H1 (cell line): ENCODE measurements at regions not wholly inside any gene's neighbourhood (a gene's known extent, or its start where the extent isn't known, plus 50 kb on each side); places are given as distances from the start of the nearest gene placed in this dataset.

Experiments
- CTCF ChIA-PET: fragments of 300-600 bp; sonication (Branson Sonifier 250); formaldehyde crosslinking; loops from one replicate; lab custom pipeline; 2021; ENCODE audit not compliant: partially characterized antibody; lab: Charles Lee
- POLR2A ChIA-PET: fragments of 300-600 bp; sonication (Branson Sonifier 250); formaldehyde crosslinking; loops from one replicate; lab custom pipeline; 2021; ENCODE audit warnings: inconsistent platforms; ENCODE audit not compliant: partially characterized antibody; lab: Charles Lee
- DNase-seq, 2 experiments: peaks; one replicate each; pipeline versions ENCODE4 v3.0.0 to v3.0.0-alpha.2; 2010 to 2022; ENCODE audit warnings: low spot score in 2 of 2, low read depth in 1 of 2, mixed read lengths in 1 of 2
- FAIRE-seq: peaks from 2 replicates; lab custom pipeline; 2011; peaks lifted over from hg19 to GRCh38; lab: Jason Lieb, UNC
- H2AFZ ChIP-seq: 2 replicates; pipeline ENCODE4 v1.8.1; 2012; ENCODE audit warnings: low read length, inconsistent platforms
- H2AK5ac ChIP-seq: 2 replicates; pipeline ENCODE4 v1.6.1; 2013; ENCODE audit warnings: low read depth, low read length
- H2BK120ac ChIP-seq: replicated peaks from 2 replicates; pipeline ENCODE3; 2013; ENCODE audit warnings: low read depth, low read length, inconsistent platforms
- H2BK12ac ChIP-seq: 2 replicates; pipeline ENCODE4 v1.6.1; 2013; ENCODE audit warnings: low read depth, low read length
- H2BK15ac ChIP-seq: 2 replicates; pipeline ENCODE4 v1.6.1; 2013; ENCODE audit warnings: low read length
- H2BK20ac ChIP-seq: 2 replicates; pipeline ENCODE4 v1.6.1; 2013; ENCODE audit warnings: low read length
- H2BK5ac ChIP-seq: 2 replicates; pipeline ENCODE4 v1.6.1; 2013; ENCODE audit warnings: low read depth, low read length
- H3K14ac ChIP-seq: 2 replicates; pipeline ENCODE4 v1.6.1; 2013; ENCODE audit warnings: inconsistent platforms; ENCODE audit not compliant: insufficient read length
- H3K18ac ChIP-seq: 2 replicates; pipeline ENCODE4 v1.6.1; 2013; ENCODE audit warnings: low read length; ENCODE audit errors: extremely low read depth
- H3K23ac ChIP-seq: 2 replicates; pipeline ENCODE4 v1.6.1; 2013; ENCODE audit warnings: inconsistent platforms; ENCODE audit not compliant: insufficient read length
- H3K23me2 ChIP-seq: 2 replicates; pipeline ENCODE4 v1.6.1; 2013; ENCODE audit warnings: low read depth, low read length
- H3K27ac ChIP-seq: 2 replicates; pipeline ENCODE4 v1.6.1; 2011; ENCODE audit warnings: low read depth, low read length, inconsistent platforms
- H3K27me3 ChIP-seq, 4 experiments: replicated peaks in 1 of 4; 1 replicate in 1 of 4; 2 replicates in 3 of 4; pipeline versions ENCODE4 v1.6.1 to v1.8.1; 2011 to 2013; ENCODE audit warnings: low read length in 3 of 4, mild to moderate bottlenecking in 3 of 4, inconsistent platforms in 2 of 4, mixed read lengths in 2 of 4, moderate library complexity in 1 of 4; ENCODE audit not compliant: control insufficient read depth in 3 of 4, insufficient read depth in 3 of 4; ENCODE audit errors: extremely low read depth in 1 of 4
- H3K36me3 ChIP-seq, 4 experiments: 2 replicates each; pipeline versions ENCODE4 v1.6.1 to v1.8.1; 2011 to 2013; ENCODE audit warnings: mild to moderate bottlenecking in 4 of 4, low read length in 3 of 4, moderate library complexity in 2 of 4, control low read depth in 1 of 4, inconsistent platforms in 1 of 4; ENCODE audit not compliant: insufficient read depth in 4 of 4, control insufficient read depth in 2 of 4
- H3K4ac ChIP-seq: replicated peaks from 2 replicates; pipeline ENCODE3; 2013; ENCODE audit warnings: low read length, low read depth, mixed read lengths, inconsistent platforms; ENCODE audit not compliant: insufficient read length
- H3K4me1 ChIP-seq, 4 experiments: replicated peaks in 1 of 4; 1 replicate in 1 of 4; 2 replicates in 3 of 4; pipeline versions ENCODE4 v1.6.1 to v1.8.1; 2011 to 2013; ENCODE audit warnings: low read length in 3 of 4, inconsistent platforms in 2 of 4, mixed read lengths in 1 of 4; ENCODE audit not compliant: insufficient read depth in 4 of 4, control insufficient read depth in 3 of 4
- H3K4me2 ChIP-seq, 2 experiments: 2 replicates each; pipeline versions ENCODE4 v1.6.1 to v1.8.1; 2011 to 2013; ENCODE audit warnings: low read depth in 2 of 2, low read length in 2 of 2, control low read depth in 1 of 2, inconsistent platforms in 1 of 2, mild to moderate bottlenecking in 1 of 2; ENCODE audit not compliant: insufficient read depth in 1 of 2
- H3K4me3 ChIP-seq, 4 experiments: fragments of 200-600, 300-600 bp in 1 of 4; sonication (generic), shearing (Covaris generic), sonication (Bioruptor Twin) in 1 of 4; 2 replicates each; pipeline versions ENCODE4 v1.5.1 to v1.8.1; 2011 to 2016; ENCODE audit warnings: low read length in 4 of 4, low read depth in 3 of 4, control low read depth in 2 of 4, inconsistent platforms in 2 of 4, mild to moderate bottlenecking in 2 of 4, mixed read lengths in 1 of 4, moderate library complexity in 1 of 4; ENCODE audit not compliant: insufficient read depth in 2 of 4; ENCODE audit errors: extremely low read depth in 1 of 4
- H3K56ac ChIP-seq: replicated peaks from 2 replicates; pipeline ENCODE3; 2013; ENCODE audit warnings: low read depth, mild to moderate bottlenecking, mixed read lengths, low read length, inconsistent platforms; ENCODE audit not compliant: insufficient read length
- H3K79me1 ChIP-seq: 2 replicates; pipeline ENCODE4 v1.6.1; 2013; ENCODE audit warnings: low read depth, low read length, control low read depth
- H3K79me2 ChIP-seq, 2 experiments: 2 replicates each; pipeline versions ENCODE4 v1.6.1 to v1.8.1; 2012 to 2013; ENCODE audit warnings: low read length in 2 of 2, mild to moderate bottlenecking in 2 of 2, inconsistent platforms in 1 of 2; ENCODE audit not compliant: insufficient read depth in 2 of 2, control insufficient read depth in 1 of 2
- H3K9ac ChIP-seq, 4 experiments: replicated peaks in 1 of 4; 1 replicate in 1 of 4; 2 replicates in 3 of 4; pipeline versions ENCODE4 v1.6.1 to v1.8.1; 2011 to 2013; ENCODE audit warnings: low read depth in 3 of 4, low read length in 3 of 4, control low read depth in 2 of 4, mild to moderate bottlenecking in 2 of 4, moderate library complexity in 2 of 4, inconsistent platforms in 1 of 4; ENCODE audit errors: extremely low read depth in 1 of 4
- H3K9me3 ChIP-seq, 2 experiments: 2 replicates each; pipeline versions ENCODE4 v1.6.1 to v1.8.1; 2012 to 2013; ENCODE audit warnings: mild to moderate bottlenecking in 2 of 2, moderate library complexity in 2 of 2, control low read depth in 1 of 2, inconsistent platforms in 1 of 2, low read depth in 1 of 2, low read length in 1 of 2, mixed read lengths in 1 of 2; ENCODE audit not compliant: insufficient read depth in 2 of 2
- H4K20me1 ChIP-seq, 2 experiments: replicated peaks in 1 of 2; 2 replicates each; pipeline versions ENCODE3 to v1.8.1; 2011 to 2013; ENCODE audit warnings: inconsistent platforms in 2 of 2, low read length in 2 of 2, mild to moderate bottlenecking in 1 of 2; ENCODE audit not compliant: insufficient read depth in 2 of 2, control insufficient read depth in 1 of 2
- H4K5ac ChIP-seq: 2 replicates; pipeline ENCODE4 v1.6.1; 2013; ENCODE audit warnings: low read length, low read depth, mixed read lengths, inconsistent platforms; ENCODE audit not compliant: insufficient read length
- H4K8ac ChIP-seq: 2 replicates; pipeline ENCODE4 v1.8.0; 2013; ENCODE audit warnings: mild to moderate bottlenecking, moderate library complexity, low read length, inconsistent platforms; ENCODE audit not compliant: insufficient read depth; ENCODE audit errors: extremely low read depth
- H4K91ac ChIP-seq: replicated peaks from 2 replicates; pipeline ENCODE3; 2013; ENCODE audit warnings: low read length, mixed read lengths, inconsistent platforms; ENCODE audit not compliant: insufficient read length
- BACH1 ChIP-seq: IDR thresholded peaks from 2 replicates; pipeline ENCODE4 v1.6.1; 2012; ENCODE audit warnings: low read length, improper control_type of control experiment
- BRCA1 ChIP-seq: IDR thresholded peaks from 2 replicates; pipeline ENCODE4 v1.6.1; 2012; ENCODE audit warnings: low read depth, low read length, improper control_type of control experiment
- HDAC2 ChIP-seq, 2 experiments: fragments of 300-600 bp in 1 of 2; sonication (generic) in 1 of 2; IDR thresholded peaks; 2 replicates each; pipeline ENCODE4 v1.6.1; 2011 to 2012; ENCODE audit warnings: low read depth in 2 of 2, low read length in 2 of 2, mild to moderate bottlenecking in 2 of 2, moderate library complexity in 2 of 2, borderline replicate concordance in 1 of 2, inconsistent platforms in 1 of 2
- KDM4A ChIP-seq: IDR thresholded peaks from one replicate; pipeline ENCODE4 v1.7.1; 2012; ENCODE audit warnings: low read depth, mild to moderate bottlenecking, moderate library complexity, low read length, inconsistent platforms; ENCODE audit not compliant: severe bottlenecking
- TCF12 ChIP-seq: IDR thresholded peaks from 2 replicates; pipeline ENCODE4 v1.6.1; 2011; ENCODE audit warnings: low read depth, mild to moderate bottlenecking, low read length
- WGBS, 2 experiments: shearing (Covaris generic) in 1 of 2; methylation state at CpG; one replicate each; pipeline versions ENCODE4 v1.1.6 to v1.1.7; 2013 to 2015; ENCODE audit warnings: low lambda C conversion rate in 2 of 2, mixed read lengths in 2 of 2, inconsistent platforms in 1 of 2, low coverage in 1 of 2, missing lambda C conversion rate in 1 of 2; ENCODE audit not compliant: insufficient replicate concordance in 2 of 2, insufficient coverage in 1 of 2, insufficient read length in 1 of 2; ENCODE audit errors: extremely low coverage in 1 of 2, missing lambda C conversion rate in 1 of 2; 5-methylcytosine and 5-hydroxymethylcytosine counted together
- TF ChIP-seq, protein P1 (sequence below): IDR thresholded peaks from 2 replicates; pipeline ENCODE4 v1.6.1; 2011; ENCODE audit warnings: low read depth, mild to moderate bottlenecking, low read length; ENCODE audit not compliant: insufficient read depth

DNA sequence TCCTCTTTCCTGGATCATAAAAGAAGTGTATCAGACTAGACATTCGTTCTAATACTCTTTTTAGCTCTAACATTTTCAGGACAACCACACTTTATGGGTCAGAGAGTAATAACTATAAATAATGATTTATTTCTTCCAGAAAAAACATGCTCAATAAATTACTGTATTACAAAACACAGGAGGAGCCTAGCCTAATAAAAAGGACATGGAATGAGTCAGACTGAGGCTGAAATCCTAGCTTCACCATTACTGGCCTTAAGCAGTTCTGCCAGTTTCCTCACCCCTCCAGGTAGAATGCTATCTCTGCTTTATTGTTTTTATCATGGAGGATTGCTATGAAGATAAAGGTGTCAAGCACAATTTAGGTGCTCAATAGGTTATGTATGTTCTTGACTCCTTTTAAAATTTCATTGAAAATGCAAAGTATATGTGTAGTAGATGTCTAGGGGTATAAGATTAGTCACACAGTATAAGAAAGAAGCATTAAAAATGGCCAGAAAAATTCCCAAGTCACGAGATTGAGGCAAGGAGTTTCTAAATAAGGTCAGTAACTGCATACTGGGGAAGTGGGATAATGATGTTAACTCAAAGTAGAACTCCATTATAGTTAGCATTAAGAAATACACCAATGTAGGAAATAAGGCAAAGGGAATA, 105.5 kb upstream of the NEUROD1 start:
- no peak overlapping the region for H4K8ac ChIP-seq
- H3K27ac ChIP-seq: no peak overlapping the region
- H3K56ac ChIP-seq: no peak overlapping the region
- no peak overlapping the region for H2AFZ ChIP-seq
- no peak overlapping the region for H3K4ac ChIP-seq
- H3K9me3 ChIP-seq: no peaks in the 10 kb centered on the region
- no peak overlapping the region for H2BK5ac ChIP-seq
- no peak overlapping the region for H3K9ac ChIP-seq
- H3K18ac ChIP-seq: no peak overlapping the region
- CTCF ChIA-PET: interaction anchor here (0.9 kb wide), 1 partner anchor 70 kb away, joined by 3 read pairs; no protein-coding TSS in a partner anchor
- no peak overlapping the region for H3K14ac ChIP-seq
- H4K91ac ChIP-seq: no peak overlapping the region
- no peaks in the 10 kb centered on the region for H3K23me2 ChIP-seq
- H2BK20ac ChIP-seq: no peak overlapping the region
- no peak for DNase-seq
- H2BK120ac ChIP-seq: no peak overlapping the region
- no peaks in the 10 kb centered on the region for H3K79me2 ChIP-seq
- H2AK5ac ChIP-seq: no peak overlapping the region
- no peak overlapping the region for H3K4me2 ChIP-seq
- H3K79me1 ChIP-seq: no peaks in the 10 kb centered on the region
- H4K20me1 ChIP-seq: no peaks in the 10 kb centered on the region
- POLR2A ChIA-PET: interaction anchor here (0.6 kb wide), 1 partner anchor 12 kb away, joined by 3 read pairs; no protein-coding TSS in a partner anchor
- no peaks in the 10 kb centered on the region for H3K4me1 ChIP-seq
- TF ChIP-seq HDAC2 (IDR thresholded peaks at IDR 0.05; ENCODE audit: borderline replicate concordance in 1 of 2, low read depth in 2 of 2, low read length in 2 of 2): no peak
- TF ChIP-seq TCF12: no peak
- TF ChIP-seq KDM4A: no peak
- no peak for TF ChIP-seq BRCA1
- TF ChIP-seq, protein P1, sequence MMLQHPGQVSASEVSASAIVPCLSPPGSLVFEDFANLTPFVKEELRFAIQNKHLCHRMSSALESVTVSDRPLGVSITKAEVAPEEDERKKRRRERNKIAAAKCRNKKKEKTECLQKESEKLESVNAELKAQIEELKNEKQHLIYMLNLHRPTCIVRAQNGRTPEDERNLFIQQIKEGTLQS: no peak
- no peak for TF ChIP-seq BACH1
- no peaks in the 10 kb centered on the region for H3K27me3 ChIP-seq
- no peak overlapping the region for H4K5ac ChIP-seq
- no peak overlapping the region for H2BK15ac ChIP-seq
- no peak overlapping the region for H3K4me3 ChIP-seq
- no peak for FAIRE-seq
- no peak overlapping the region for H3K23ac ChIP-seq
- WGBS, 2 experiments: 85% methylated on average over 2 of the region's 2 CpGs; no CpG with 5 or more reads in 1 of the 2 experiments
- H2BK12ac ChIP-seq: no peak overlapping the region
- no peaks in the 10 kb centered on the region for H3K36me3 ChIP-seq
